NCI-H2171 treated with DMSO at 0.1 percent for 48 hours (cell line): ENCODE measurements at regions not wholly inside any gene's neighbourhood (a gene's known extent, or its start where the extent isn't known, plus 50 kb on each side); places are given as distances from the start of the nearest gene placed in this dataset.

ENCODE experiments used
- DNase-seq: peaks from one replicate; lab custom pipeline; 2025; lab: John Stamatoyannopoulos, UW

DNA sequence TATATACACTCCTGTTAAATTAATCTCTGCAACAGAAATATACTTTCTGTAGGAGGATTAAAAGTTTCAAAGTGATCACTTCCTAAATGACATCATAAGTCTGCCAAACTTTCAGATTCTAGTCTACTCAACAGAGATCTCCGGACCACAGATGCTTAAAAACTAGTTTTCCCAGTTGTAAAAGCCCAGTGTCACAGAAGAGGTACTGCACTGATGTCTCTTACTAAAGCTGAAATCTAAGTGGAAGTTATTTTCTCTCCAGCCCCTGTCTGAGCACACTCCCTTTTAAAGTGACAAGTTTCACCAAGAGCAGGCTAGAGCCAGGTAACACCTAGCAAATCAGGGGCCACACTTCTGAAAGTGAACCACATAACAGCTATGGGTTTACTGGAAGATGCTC is 71.6 kb upstream of the DST start:
- DNase-seq: no peak

DNA sequence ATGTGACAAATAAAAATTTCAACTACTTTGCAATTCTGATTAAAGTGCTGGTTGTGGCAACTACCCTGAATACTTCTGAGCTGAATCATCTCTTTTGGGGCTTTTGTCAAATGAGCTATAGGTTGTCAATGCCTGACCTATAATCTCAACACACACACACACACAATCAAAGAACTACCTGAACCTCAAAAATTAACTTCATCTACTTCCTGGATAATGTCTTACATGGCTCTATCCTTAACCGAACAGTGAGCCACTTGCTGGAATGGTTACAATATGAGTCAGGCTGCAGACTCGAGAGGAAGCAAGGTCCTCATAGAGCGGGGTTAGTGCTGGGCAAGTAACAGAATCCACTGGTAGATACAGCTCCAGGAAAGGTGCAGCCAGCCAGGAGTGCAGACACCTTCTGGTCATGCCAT is 70.6 kb upstream of the DST start:
- DNase-seq: no peak

- DNase-seq: no peak
Measured at GRCh38 chr6:56710967-56711366, 68.3 kb upstream of the DST start.

DNA sequence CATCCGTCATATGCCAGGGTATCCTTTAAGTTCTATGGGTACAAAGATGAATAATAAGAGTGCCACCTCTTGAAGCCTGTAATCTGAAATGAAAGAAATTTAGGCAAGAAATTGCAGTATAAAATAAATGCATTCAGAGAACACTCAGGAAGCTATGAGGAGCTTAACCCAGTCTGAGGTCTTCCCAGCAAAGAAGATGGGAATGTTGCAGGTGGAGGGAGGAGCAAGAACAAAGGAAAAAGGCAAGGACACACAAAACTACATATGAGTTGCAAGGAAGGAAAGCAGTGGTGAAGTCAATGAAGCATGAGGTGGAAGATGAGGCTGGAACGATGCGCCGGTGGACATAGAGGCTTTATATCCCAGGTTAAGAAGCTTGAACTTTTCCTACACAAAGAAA is 67.0 kb upstream of the DST start:
- DNase-seq: no peak

DNA sequence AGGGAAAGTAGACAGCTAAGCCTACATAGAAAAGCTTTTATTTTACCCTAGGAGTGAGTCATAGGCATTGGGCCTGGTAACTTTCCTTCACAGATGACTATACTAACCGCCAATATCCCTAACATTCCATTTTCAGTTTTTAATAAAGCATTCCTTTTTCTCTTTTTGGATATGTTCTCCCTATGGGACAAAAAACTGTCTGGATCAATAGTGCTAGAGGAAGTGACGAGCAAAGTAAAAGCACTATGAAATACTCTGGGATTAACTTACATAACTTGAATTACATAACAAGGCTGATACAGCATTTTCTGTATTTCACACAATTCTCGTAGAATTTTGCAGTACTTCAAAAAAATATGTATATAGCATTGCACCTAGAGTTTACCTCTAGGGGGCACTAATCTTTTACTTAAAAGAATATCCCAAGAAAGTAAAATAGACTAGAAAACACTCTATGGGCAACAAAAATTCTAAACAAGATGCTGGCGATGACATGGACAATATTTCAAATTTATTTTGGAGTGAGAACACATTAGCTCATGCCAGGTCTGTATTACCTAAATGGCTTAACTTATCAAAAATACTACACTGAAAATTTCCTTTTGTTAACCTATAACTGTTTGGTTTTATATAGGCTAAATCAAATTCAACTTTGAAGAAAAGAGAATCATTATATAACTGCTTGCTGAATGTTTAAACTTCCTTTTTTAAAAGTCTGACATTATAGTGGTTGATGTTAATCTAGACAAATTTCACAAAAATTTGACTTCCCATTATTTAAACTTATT is 66.3 kb upstream of the DST start:
- DNase-seq: peak; percentile 65

GRCh38 chr6:56706981-56707726 is 64.5 kb upstream of the DST start:
- DNase-seq: no peak

DNA sequence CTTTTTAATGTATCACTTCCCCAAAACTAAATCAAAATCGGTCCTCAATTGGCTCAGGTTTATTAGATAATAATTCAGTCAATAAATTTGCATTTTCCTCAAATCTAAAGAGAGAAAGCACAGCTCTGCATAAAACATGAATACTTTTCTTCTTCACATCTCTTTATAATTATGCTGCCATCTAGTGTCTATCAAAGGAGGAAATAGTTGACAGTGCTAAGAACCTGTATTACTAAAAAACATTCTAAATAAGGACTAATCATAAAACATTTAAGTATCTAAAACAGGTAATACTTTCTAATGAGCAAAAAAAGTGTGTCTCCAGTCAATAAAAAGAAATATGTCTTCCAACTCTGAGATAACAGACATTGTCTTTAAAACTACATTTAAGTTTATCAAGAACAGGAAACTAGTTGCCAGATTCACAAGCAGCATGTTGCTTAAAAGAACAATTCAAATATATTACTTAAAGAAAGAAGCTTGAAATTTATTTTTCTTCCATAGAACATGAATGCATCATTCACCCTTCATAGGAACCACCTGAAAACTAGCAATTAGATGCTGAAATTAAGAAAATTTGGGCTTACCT is 56.5 kb upstream of the DST start:
- DNase-seq: peak; percentile 51

GRCh38 chr6:56695702-56696101 is 53.0 kb upstream of the DST start:
- no peak for DNase-seq

DNA sequence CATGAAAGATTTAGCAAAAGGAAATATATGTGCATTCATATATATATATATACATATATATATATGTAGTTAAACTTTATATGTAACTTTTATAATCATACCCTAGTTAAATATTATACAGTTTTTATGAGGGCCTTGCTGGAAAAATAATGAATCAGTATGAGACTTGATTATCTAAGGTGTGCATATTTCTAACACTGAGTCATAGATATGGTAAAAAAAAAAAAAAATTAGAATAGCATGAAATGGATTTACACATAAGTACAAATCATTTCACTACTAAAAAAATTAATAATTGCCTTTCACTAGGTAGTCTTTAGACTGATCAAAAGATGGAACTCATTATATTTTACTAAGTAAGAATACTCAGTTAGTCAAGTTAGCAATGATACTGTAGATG is 51.3 kb upstream of the DST start:
- DNase-seq: no peak

- no peak for DNase-seq
Measured at GRCh38 chr6:56693246-56693607, 50.5 kb upstream of the DST start.

DNA sequence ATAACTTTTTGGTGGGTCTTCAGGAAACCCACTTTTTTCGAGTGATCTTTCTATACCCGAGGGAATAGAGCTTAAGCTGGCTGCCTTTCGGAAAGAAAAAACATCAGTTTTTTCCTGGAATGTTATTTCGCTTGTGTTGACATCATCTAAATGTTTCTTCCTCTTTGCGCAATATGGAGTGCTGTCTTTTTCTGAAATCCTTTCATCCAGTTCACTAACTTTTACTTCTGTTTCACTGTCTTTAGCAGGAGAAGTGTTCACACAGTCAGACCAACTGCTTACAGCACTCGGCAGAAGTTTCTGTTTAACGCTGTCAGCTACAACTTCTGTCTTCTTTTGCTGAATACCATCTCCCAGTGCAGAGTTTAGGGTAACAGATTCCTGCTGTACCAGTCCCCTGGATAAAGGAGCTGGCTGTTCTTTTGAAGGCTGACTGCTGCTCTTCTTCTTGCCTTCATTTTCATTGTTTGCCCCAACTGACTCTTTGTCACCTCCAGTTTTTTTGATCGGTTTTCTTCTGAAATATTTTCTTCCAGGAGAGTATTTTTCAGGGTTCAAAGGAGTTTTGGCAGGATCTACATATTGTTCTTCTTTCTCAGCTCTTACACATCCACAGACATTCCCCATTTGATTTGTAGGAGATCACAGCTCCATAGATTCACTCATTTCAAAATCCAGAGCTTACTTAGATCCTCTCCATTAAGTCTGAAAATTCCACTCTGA is 50.0 kb upstream of the DST start:
- DNase-seq: no peak
